Vagina (tissue), 2 donors: ENCODE measurements at regions not wholly inside any gene's neighbourhood (a gene's known extent, or its start where the extent isn't known, plus 50 kb on each side); places are given as distances from the start of the nearest gene placed in this dataset.

Experiments
- DNase-seq, 2 donors: peaks; one replicate each; pipeline ENCODE4 v3.0.0-alpha.2; 2017; ENCODE audit errors: extremely low spot score in 2 of 2
- H3K27ac ChIP-seq: fragments of 200-600 bp; sonication (generic); one replicate; pipeline ENCODE4 v1.5.1; 2019
- H3K27me3 ChIP-seq: fragments of 200-600 bp; sonication (generic); one replicate; pipeline ENCODE4 v1.5.1; 2019
- H3K36me3 ChIP-seq, 2 donors: fragments of 200-600 bp; sonication (generic); one replicate each; pipeline ENCODE4 v1.5.1; 2017 to 2019
- H3K4me1 ChIP-seq: fragments of 200-600 bp; sonication (generic); one replicate; pipeline ENCODE4 v1.5.1; 2019
- H3K4me3 ChIP-seq, 2 donors: fragments of 200-600 bp; sonication (generic); 1 replicate in 1 of 2; 2 replicates in 1 of 2; pipeline ENCODE4 v1.5.1; 2016 to 2019
- H3K9me3 ChIP-seq: fragments of 200-600 bp; sonication (generic); one replicate; pipeline ENCODE4 v1.5.1; 2019
- CTCF ChIP-seq, 3 experiments: fragments of 450-650 bp in 2 of 3; fragments of 200-600 bp in 1 of 3; sonication (generic) in 1 of 3; IDR thresholded peaks; one replicate each; pipeline ENCODE4 v1.5.1; 2017 to 2019; ENCODE audit warnings: antibody characterized with exemption in 3 of 3, mild to moderate bottlenecking in 2 of 3, moderate library complexity in 2 of 3
- POLR2A ChIP-seq, 2 donors: fragments of 450-650 bp; IDR thresholded peaks; one replicate each; pipeline ENCODE4 v1.6.1; 2017; ENCODE audit warnings: antibody characterized with exemption in 2 of 2, mild to moderate bottlenecking in 2 of 2, moderate library complexity in 2 of 2
- POLR2AphosphoS5 ChIP-seq, 2 donors: sonication (generic); formaldehyde crosslinking; IDR thresholded peaks; one replicate each; pipeline ENCODE4 v1.9.0; 2017; ENCODE audit warnings: antibody characterized with exemption in 2 of 2, mild to moderate bottlenecking in 2 of 2, low read depth in 1 of 2; ENCODE audit not compliant: insufficient read depth in 1 of 2
- intact Hi-C: fragments of 100-400 bp; cut with DNase I; formaldehyde crosslinking; loops from one replicate; pipeline ENCODE4 v1.15.1; 2023

- Histone ChIP-seq H3K27ac (no peak overlapping the region), H3K9me3 (no peaks in the 10 kb centered on the region), H3K4me1 (no peaks in the 10 kb centered on the region), H3K4me3 (no peak overlapping the region), H3K36me3 (no peaks in the 10 kb centered on the region), H3K27me3 (no peaks in the 10 kb centered on the region)
- no peak for DNase-seq
- TF ChIP-seq CTCF (IDR thresholded peaks at IDR 0.05), result no peak
- no peak for TF ChIP-seq POLR2A (IDR thresholded peaks at IDR 0.05)
- intact Hi-C loops, result no loop called here
These were observed 743.1 kb upstream of the HS6ST1 start for GRCh38 chr2:129061769-129062121.

GRCh38 chr2:129062146-129062912 lies 743.7 kb upstream of the HS6ST1 start:
- Histone ChIP-seq H3K9me3 (no peaks in the 10 kb centered on the region), H3K36me3 (no peaks in the 10 kb centered on the region), H3K27ac (no peak overlapping the region), H3K4me1 (no peaks in the 10 kb centered on the region), H3K27me3 (no peaks in the 10 kb centered on the region), H3K4me3 (no peak overlapping the region)
- no peak for DNase-seq
- TF ChIP-seq POLR2A (IDR thresholded peaks at IDR 0.05), result no peak
- no peak for TF ChIP-seq CTCF (IDR thresholded peaks at IDR 0.05)
- intact Hi-C loops, result no loop called here

- no peaks in the 10 kb centered on the region for H3K9me3 ChIP-seq
- no peaks in the 10 kb centered on the region for H3K27me3 ChIP-seq
- H3K27ac ChIP-seq, result no peak overlapping the region
- H3K4me1 ChIP-seq, result no peaks in the 10 kb centered on the region
- DNase-seq, result no peak
- TF ChIP-seq POLR2A (IDR thresholded peaks at IDR 0.05) (no peak), POLR2AphosphoS5 (IDR thresholded peaks at IDR 0.05; ENCODE audit: insufficient read depth in 1 of 2, low read depth in 1 of 2) (no peak), CTCF (IDR thresholded peaks at IDR 0.05) (no peak)
- no peaks in the 10 kb centered on the region for H3K36me3 ChIP-seq
- no peak overlapping the region for H3K4me3 ChIP-seq
- intact Hi-C loops, result no loop called here
These were observed 748.4 kb upstream of the HS6ST1 start for GRCh38 chr2:129067070-129067469.

GRCh38 chr2:129067953-129068352 lies 749.3 kb upstream of the HS6ST1 start:
- Histone ChIP-seq H3K9me3 (no peaks in the 10 kb centered on the region), H3K4me1 (no peaks in the 10 kb centered on the region), H3K27me3 (no peaks in the 10 kb centered on the region), H3K36me3 (no peaks in the 10 kb centered on the region), H3K4me3 (no peak overlapping the region), H3K27ac (no peak overlapping the region)
- no peak for DNase-seq
- intact Hi-C loops, result no loop called here
- TF ChIP-seq POLR2A (IDR thresholded peaks at IDR 0.05) (no peak), POLR2AphosphoS5 (IDR thresholded peaks at IDR 0.05; ENCODE audit: insufficient read depth in 1 of 2, low read depth in 1 of 2) (no peak), CTCF (IDR thresholded peaks at IDR 0.05) (no peak)

- intact Hi-C loops, result no loop called here
- Histone ChIP-seq H3K27ac (no peak overlapping the region), H3K4me1 (no peaks in the 10 kb centered on the region), H3K36me3 (no peaks in the 10 kb centered on the region), H3K9me3 (no peaks in the 10 kb centered on the region), H3K27me3 (no peaks in the 10 kb centered on the region), H3K4me3 (no peak overlapping the region)
- TF ChIP-seq POLR2A (IDR thresholded peaks at IDR 0.05), result no peak
- TF ChIP-seq CTCF (IDR thresholded peaks at IDR 0.05), result no peak
- no peak for TF ChIP-seq POLR2AphosphoS5 (IDR thresholded peaks at IDR 0.05; ENCODE audit: insufficient read depth in 1 of 2, low read depth in 1 of 2)
- DNase-seq, result no peak
These were observed 749.9 kb upstream of the HS6ST1 start for GRCh38 chr2:129068543-129068942.
